Uterus (tissue), 3 donors: ENCODE measurements at regions not wholly inside any gene's neighbourhood (a gene's known extent, or its start where the extent isn't known, plus 50 kb on each side); places are given as distances from the start of the nearest gene placed in this dataset.

Experiments
- DNase-seq, 2 donors: peaks; one replicate each; pipeline ENCODE4 v3.0.0-alpha.2; 2019 to 2020
- H3K27ac ChIP-seq, 2 donors: fragments of 200-600 bp; sonication (generic); 1 replicate in 1 of 2; 2 replicates in 1 of 2; pipeline ENCODE4 v1.5.1; 2016 to 2018
- H3K27me3 ChIP-seq, 2 donors: fragments of 200-600 bp; sonication (generic); one replicate each; pipeline ENCODE4 v1.5.1; 2018 to 2019; ENCODE audit warnings: control low read depth in 1 of 2
- H3K36me3 ChIP-seq, 2 donors: fragments of 200-600 bp; sonication (generic); one replicate each; pipeline ENCODE4 v1.5.1; 2019; ENCODE audit warnings: control low read depth in 1 of 2
- H3K4me1 ChIP-seq, 2 donors: fragments of 200-600 bp; sonication (generic); one replicate each; pipeline ENCODE4 v1.5.1; 2018 to 2019; ENCODE audit warnings: control low read depth in 1 of 2
- H3K4me3 ChIP-seq, 2 donors: fragments of 200-600 bp; sonication (generic); 1 replicate in 1 of 2; 2 replicates in 1 of 2; pipeline ENCODE4 v1.5.1; 2018 to 2019; ENCODE audit warnings: mild to moderate bottlenecking in 1 of 2
- H3K9me3 ChIP-seq, 2 donors: fragments of 200-600 bp; sonication (generic); one replicate each; pipeline ENCODE4 v1.5.1; 2019; ENCODE audit warnings: control low read depth in 1 of 2
- POLR2A ChIP-seq, 2 donors: fragments of 450-650 bp; IDR thresholded peaks; one replicate each; pipeline ENCODE4 v1.6.1; 2016; ENCODE audit warnings: antibody characterized with exemption in 2 of 2, mild to moderate bottlenecking in 1 of 2, moderate library complexity in 1 of 2
- intact Hi-C: fragments of 100-400 bp; cut with DNase I; formaldehyde crosslinking; loops from one replicate; pipeline ENCODE4 v1.15.1; 2023; ENCODE audit warnings: low total_unique reads
- TF ChIP-seq, protein P1 (sequence below), 4 experiments: fragments of 200-600 bp in 2 of 4; fragments of 450-650 bp in 2 of 4; sonication (generic) in 2 of 4; IDR thresholded peaks; one replicate each; pipeline ENCODE4 v1.5.1; 2016 to 2019; ENCODE audit warnings: antibody characterized with exemption in 4 of 4, mild to moderate bottlenecking in 2 of 4, moderate library complexity in 1 of 4
- donor health status: DM: yes; HTN: yes; CAD: no.

DNA sequence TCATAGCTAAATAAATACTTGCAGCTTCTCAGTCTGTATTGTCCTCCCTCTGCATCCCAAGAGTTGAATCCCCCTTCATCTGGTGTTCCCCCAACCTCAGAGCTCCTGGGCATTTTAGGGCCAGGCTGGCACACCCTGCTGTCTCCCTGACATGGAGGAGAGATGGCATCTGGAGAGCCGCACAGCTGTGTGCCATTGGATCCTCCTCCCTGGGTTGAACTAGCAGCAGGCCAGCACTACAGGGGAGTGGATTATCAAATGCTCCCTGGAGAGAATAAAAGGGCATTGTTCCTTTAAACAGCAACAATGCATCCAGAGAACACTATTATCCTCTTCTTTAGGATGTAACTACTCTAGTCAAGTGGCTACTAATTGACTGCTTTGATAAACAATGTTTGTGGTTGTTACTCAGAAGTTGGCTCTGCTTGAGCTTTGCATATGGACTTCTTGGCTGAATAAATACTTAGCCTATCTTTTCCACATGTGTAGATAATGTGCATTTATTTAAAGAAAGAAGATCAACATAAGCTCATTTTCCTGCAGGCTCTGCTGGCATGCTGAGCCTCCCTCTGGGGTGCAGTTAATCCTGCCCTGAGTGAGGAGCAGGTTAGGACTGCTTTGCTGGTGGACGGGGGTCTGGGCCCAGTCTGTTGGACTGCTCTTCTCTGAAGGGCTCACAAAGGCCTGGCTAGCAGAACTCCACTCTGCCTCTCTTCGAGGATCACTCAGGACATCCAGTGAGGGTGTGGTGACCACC, 897.2 kb downstream of the TBC1D22A start:
- intact Hi-C loops, result no loop called here
- no peaks in the 10 kb centered on the region for H3K36me3 ChIP-seq
- H3K27ac ChIP-seq, result no peak overlapping the region
- no peak for DNase-seq
- H3K9me3 ChIP-seq, result no peaks in the 10 kb centered on the region
- TF ChIP-seq POLR2A (IDR thresholded peaks at IDR 0.05), result no peak
- TF ChIP-seq, protein P1, sequence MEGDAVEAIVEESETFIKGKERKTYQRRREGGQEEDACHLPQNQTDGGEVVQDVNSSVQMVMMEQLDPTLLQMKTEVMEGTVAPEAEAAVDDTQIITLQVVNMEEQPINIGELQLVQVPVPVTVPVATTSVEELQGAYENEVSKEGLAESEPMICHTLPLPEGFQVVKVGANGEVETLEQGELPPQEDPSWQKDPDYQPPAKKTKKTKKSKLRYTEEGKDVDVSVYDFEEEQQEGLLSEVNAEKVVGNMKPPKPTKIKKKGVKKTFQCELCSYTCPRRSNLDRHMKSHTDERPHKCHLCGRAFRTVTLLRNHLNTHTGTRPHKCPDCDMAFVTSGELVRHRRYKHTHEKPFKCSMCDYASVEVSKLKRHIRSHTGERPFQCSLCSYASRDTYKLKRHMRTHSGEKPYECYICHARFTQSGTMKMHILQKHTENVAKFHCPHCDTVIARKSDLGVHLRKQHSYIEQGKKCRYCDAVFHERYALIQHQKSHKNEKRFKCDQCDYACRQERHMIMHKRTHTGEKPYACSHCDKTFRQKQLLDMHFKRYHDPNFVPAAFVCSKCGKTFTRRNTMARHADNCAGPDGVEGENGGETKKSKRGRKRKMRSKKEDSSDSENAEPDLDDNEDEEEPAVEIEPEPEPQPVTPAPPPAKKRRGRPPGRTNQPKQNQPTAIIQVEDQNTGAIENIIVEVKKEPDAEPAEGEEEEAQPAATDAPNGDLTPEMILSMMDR (IDR thresholded peaks at IDR 0.05), result no peak
- no peak overlapping the region for H3K4me3 ChIP-seq
- H3K4me1 ChIP-seq, result no peaks in the 10 kb centered on the region
- no peaks in the 10 kb centered on the region for H3K27me3 ChIP-seq

GRCh38 chr22:47658182-47658581, 895.7 kb downstream of the TBC1D22A start:
- Histone ChIP-seq H3K4me1 (no peaks in the 10 kb centered on the region), H3K36me3 (no peaks in the 10 kb centered on the region), H3K27me3 (no peaks in the 10 kb centered on the region), H3K9me3 (no peaks in the 10 kb centered on the region), H3K4me3 (no peak overlapping the region), H3K27ac (no peak overlapping the region)
- TF ChIP-seq, protein P1 (IDR thresholded peaks at IDR 0.05), result no peak
- TF ChIP-seq POLR2A (IDR thresholded peaks at IDR 0.05), result no peak
- DNase-seq, result no peak
- intact Hi-C loops, result no loop called here

DNA sequence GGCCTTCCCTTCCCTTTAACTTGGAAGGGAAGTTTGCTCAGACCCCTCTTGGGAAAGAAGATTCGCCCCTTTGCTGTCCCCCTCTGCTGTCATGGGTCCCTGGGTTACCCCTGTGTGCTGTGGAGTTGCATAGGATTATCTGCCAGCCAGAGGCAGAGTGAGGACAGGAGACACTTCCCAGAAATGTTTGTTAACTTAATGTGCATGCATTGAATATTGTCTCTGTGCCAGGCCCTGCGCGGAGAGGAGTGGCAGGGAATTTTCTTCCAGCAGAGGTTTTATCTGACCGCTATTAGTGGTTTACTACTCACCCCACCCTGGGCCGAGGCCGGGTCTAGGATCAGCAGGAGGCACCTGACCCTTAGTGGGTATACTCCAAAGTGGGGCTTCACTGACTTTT, 894.8 kb downstream of the TBC1D22A start:
- no peak for TF ChIP-seq POLR2A (IDR thresholded peaks at IDR 0.05)
- TF ChIP-seq, protein P1 (IDR thresholded peaks at IDR 0.05), result no peak
- Histone ChIP-seq H3K27me3 (no peaks in the 10 kb centered on the region), H3K4me1 (no peaks in the 10 kb centered on the region), H3K9me3 (no peaks in the 10 kb centered on the region), H3K27ac (no peak overlapping the region), H3K4me3 (no peak overlapping the region), H3K36me3 (no peaks in the 10 kb centered on the region)
- intact Hi-C loops, result no loop called here
- no peak for DNase-seq

DNA sequence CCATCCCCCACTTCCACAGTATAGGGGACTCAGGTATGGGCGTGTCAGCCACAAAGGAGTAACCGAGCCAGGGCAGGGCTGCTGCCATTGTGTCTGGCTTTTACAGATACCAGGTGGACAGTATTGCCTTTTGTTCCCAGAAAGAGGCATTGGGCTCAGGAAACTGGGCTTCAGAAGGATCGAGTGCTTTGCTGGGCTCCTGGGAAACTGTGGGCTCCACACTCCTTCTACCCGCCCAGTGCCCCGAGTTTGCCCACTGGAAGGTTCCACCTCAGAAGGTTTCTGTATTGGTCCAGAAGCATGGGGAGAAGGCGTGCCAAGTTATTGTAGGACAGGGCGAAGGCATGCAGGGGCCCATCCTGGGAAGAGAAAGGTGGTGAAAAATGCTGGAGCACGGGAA, 894.4 kb downstream of the TBC1D22A start:
- H3K27ac ChIP-seq, result no peak overlapping the region
- intact Hi-C loops, result no loop called here

DNA sequence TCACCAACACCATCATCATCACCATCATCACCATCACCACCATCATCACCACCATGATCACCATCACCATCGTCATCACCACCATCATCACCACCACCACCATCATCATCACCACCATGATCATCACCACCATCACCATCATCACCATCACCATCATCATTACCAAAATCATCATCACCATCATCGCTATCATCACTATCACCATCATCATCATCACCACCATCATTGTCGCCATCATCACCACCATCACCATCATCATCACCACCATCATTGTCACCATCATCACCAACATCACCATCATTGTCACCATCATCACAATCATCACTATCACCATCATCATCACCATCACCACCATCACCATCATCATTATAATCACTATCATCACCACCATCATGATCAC, 893.5 kb downstream of the TBC1D22A start:
- no peaks in the 10 kb centered on the region for H3K36me3 ChIP-seq

More for the DNA sequence above, 894.4 kb downstream of the TBC1D22A start:
- no peak for TF ChIP-seq POLR2A (IDR thresholded peaks at IDR 0.05)
- TF ChIP-seq, protein P1 (IDR thresholded peaks at IDR 0.05), result no peak
- Histone ChIP-seq H3K9me3 (no peaks in the 10 kb centered on the region), H3K4me1 (no peaks in the 10 kb centered on the region), H3K4me3 (no peak overlapping the region), H3K27me3 (no peaks in the 10 kb centered on the region), H3K36me3 (no peaks in the 10 kb centered on the region)
- DNase-seq, result no peak

More for the DNA sequence above, 893.5 kb downstream of the TBC1D22A start:
- TF ChIP-seq POLR2A (IDR thresholded peaks at IDR 0.05), result no peak
- TF ChIP-seq, protein P1 (IDR thresholded peaks at IDR 0.05), result no peak
- H3K27ac ChIP-seq, result no peak overlapping the region
- no peaks in the 10 kb centered on the region for H3K9me3 ChIP-seq
- intact Hi-C loops, result no loop called here
- DNase-seq, result no peak
- H3K4me1 ChIP-seq, result no peaks in the 10 kb centered on the region
- no peaks in the 10 kb centered on the region for H3K27me3 ChIP-seq
- no peak overlapping the region for H3K4me3 ChIP-seq
